ENCODE measurements at regions not wholly inside any gene's neighbourhood (a gene's known extent, or its start where the extent isn't known, plus 50 kb on each side); places are given as distances from the start of the nearest gene placed in this dataset.

DNA sequence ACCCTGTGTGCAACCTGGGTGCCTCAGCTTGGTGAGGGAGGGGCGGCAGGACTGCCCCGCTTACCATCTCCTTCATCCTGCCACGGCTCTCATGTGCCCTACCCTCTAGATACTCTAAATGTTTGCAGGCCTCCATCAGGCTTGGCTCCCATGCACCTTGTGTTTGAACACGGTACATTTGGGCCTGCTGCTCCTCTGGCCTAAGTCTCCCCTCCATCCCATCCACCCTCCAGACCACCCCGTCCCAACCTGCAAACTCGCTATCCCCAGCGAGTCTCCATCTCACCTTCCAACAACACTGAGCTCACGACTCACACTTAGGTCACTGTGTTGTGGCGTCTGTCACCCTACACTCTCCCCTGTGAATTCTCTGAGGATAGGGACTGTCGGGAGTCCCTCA lies 274.2 kb downstream of the TEX29 start:
- TF ChIP-seq, protein P1, sequence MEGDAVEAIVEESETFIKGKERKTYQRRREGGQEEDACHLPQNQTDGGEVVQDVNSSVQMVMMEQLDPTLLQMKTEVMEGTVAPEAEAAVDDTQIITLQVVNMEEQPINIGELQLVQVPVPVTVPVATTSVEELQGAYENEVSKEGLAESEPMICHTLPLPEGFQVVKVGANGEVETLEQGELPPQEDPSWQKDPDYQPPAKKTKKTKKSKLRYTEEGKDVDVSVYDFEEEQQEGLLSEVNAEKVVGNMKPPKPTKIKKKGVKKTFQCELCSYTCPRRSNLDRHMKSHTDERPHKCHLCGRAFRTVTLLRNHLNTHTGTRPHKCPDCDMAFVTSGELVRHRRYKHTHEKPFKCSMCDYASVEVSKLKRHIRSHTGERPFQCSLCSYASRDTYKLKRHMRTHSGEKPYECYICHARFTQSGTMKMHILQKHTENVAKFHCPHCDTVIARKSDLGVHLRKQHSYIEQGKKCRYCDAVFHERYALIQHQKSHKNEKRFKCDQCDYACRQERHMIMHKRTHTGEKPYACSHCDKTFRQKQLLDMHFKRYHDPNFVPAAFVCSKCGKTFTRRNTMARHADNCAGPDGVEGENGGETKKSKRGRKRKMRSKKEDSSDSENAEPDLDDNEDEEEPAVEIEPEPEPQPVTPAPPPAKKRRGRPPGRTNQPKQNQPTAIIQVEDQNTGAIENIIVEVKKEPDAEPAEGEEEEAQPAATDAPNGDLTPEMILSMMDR (IDR thresholded peaks at IDR 0.05; ENCODE audit: poor library complexity, severe bottlenecking): no peak
- TF ChIP-seq, protein P2, sequence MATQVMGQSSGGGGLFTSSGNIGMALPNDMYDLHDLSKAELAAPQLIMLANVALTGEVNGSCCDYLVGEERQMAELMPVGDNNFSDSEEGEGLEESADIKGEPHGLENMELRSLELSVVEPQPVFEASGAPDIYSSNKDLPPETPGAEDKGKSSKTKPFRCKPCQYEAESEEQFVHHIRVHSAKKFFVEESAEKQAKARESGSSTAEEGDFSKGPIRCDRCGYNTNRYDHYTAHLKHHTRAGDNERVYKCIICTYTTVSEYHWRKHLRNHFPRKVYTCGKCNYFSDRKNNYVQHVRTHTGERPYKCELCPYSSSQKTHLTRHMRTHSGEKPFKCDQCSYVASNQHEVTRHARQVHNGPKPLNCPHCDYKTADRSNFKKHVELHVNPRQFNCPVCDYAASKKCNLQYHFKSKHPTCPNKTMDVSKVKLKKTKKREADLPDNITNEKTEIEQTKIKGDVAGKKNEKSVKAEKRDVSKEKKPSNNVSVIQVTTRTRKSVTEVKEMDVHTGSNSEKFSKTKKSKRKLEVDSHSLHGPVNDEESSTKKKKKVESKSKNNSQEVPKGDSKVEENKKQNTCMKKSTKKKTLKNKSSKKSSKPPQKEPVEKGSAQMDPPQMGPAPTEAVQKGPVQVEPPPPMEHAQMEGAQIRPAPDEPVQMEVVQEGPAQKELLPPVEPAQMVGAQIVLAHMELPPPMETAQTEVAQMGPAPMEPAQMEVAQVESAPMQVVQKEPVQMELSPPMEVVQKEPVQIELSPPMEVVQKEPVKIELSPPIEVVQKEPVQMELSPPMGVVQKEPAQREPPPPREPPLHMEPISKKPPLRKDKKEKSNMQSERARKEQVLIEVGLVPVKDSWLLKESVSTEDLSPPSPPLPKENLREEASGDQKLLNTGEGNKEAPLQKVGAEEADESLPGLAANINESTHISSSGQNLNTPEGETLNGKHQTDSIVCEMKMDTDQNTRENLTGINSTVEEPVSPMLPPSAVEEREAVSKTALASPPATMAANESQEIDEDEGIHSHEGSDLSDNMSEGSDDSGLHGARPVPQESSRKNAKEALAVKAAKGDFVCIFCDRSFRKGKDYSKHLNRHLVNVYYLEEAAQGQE (IDR thresholded peaks at IDR 0.05; ENCODE audit: borderline replicate concordance): no peak
- Histone ChIP-seq H3K9me3 (ENCODE audit: low read length) (no peaks in the 10 kb centered on the region), H3K27me3 (ENCODE audit: insufficient read depth, low read depth, low read length) (no peaks in the 10 kb centered on the region), H3K9ac (ENCODE audit: low read length) (no peak overlapping the region), H3K36me3 (ENCODE audit: insufficient read depth, low read length) (no peaks in the 10 kb centered on the region), H4K20me1 (ENCODE audit: insufficient read depth) (no peaks in the 10 kb centered on the region), H3K27ac (ENCODE audit: low read length) (no peak overlapping the region), H3K4me2 (ENCODE audit: low read length) (no peak overlapping the region), H3K79me2 (replicated peaks; ENCODE audit: insufficient read depth, low read length) (no peaks in the 10 kb centered on the region), H3F3A (ENCODE audit: insufficient read depth, low read length, poor library complexity, severe bottlenecking) (no peaks in the 10 kb centered on the region), H3K4me3 (ENCODE audit: low read length) (no peak overlapping the region), H3K9me2 (ENCODE audit: insufficient read depth, low read length) (no peaks in the 10 kb centered on the region), H2AFZ (ENCODE audit: low read depth, low read length) (no peak overlapping the region)

DNA sequence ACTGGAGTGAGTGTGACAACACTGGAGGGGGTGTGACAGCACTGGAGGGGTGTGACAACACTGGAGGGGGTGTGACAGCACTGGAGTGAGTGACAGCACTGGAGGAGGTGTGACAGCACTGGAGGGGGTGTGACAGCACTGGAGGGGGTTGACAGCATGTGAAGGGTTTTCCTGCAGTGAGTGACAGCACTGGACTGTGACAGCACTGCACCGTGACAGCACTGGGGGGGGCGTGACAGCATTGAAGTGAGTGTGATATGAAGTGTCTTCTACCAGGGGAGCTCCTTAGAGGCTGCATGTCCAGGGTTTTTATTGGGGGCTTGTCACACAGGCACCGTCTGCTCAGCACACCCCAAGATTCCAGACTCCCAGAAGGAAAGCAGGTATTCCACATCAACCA lies 274.8 kb downstream of the TEX29 start:
- H2AFZ ChIP-seq (ENCODE audit: low read depth, low read length): no peak overlapping the region
- H3K9me2 ChIP-seq (ENCODE audit: insufficient read depth, low read length): no peaks in the 10 kb centered on the region
- H3F3A ChIP-seq (ENCODE audit: insufficient read depth, low read length, poor library complexity, severe bottlenecking): no peaks in the 10 kb centered on the region
- no peak overlapping the region for H3K4me2 ChIP-seq (ENCODE audit: low read length)
- no peak overlapping the region for H3K9ac ChIP-seq (ENCODE audit: low read length)
- TF ChIP-seq EP300 (conservative IDR thresholded peaks at IDR 0.05; ENCODE audit: poor library complexity, severe bottlenecking) (no peak), MXI1 (conservative IDR thresholded peaks at IDR 0.05; ENCODE audit: poor library complexity, severe bottlenecking) (no peak), TAF1 (IDR thresholded peaks at IDR 0.05; ENCODE audit: low read depth) (no peak), EZH2 (IDR thresholded peaks at IDR 0.05; ENCODE audit: borderline replicate concordance, insufficient read depth, low read length, poor library complexity, severe bottlenecking) (no peak), SMC3 (conservative IDR thresholded peaks at IDR 0.05; ENCODE audit: poor library complexity) (no peak), RAD21 (conservative IDR thresholded peaks at IDR 0.05) (no peak), POLR2AphosphoS5 (IDR thresholded peaks at IDR 0.05) (no peak)
- TF ChIP-seq, protein P1 (IDR thresholded peaks at IDR 0.05; ENCODE audit: poor library complexity, severe bottlenecking): no peak
- TF ChIP-seq, protein P2 (IDR thresholded peaks at IDR 0.05; ENCODE audit: borderline replicate concordance): no peak
- H3K27me3 ChIP-seq (ENCODE audit: insufficient read depth, low read depth, low read length): no peaks in the 10 kb centered on the region
- H3K4me3 ChIP-seq (ENCODE audit: low read length): no peak overlapping the region
- no peak overlapping the region for H3K27ac ChIP-seq (ENCODE audit: low read length)
- H3K79me2 ChIP-seq (replicated peaks; ENCODE audit: insufficient read depth, low read length): no peaks in the 10 kb centered on the region
- no peaks in the 10 kb centered on the region for H3K36me3 ChIP-seq (ENCODE audit: insufficient read depth, low read length)
- no peaks in the 10 kb centered on the region for H3K9me3 ChIP-seq (ENCODE audit: low read length)
- no peaks in the 10 kb centered on the region for H4K20me1 ChIP-seq (ENCODE audit: insufficient read depth)
